ENCODE measurements at regions not wholly inside any gene's neighbourhood (a gene's known extent, or its start where the extent isn't known, plus 50 kb on each side); places are given as distances from the start of the nearest gene placed in this dataset.

DNA sequence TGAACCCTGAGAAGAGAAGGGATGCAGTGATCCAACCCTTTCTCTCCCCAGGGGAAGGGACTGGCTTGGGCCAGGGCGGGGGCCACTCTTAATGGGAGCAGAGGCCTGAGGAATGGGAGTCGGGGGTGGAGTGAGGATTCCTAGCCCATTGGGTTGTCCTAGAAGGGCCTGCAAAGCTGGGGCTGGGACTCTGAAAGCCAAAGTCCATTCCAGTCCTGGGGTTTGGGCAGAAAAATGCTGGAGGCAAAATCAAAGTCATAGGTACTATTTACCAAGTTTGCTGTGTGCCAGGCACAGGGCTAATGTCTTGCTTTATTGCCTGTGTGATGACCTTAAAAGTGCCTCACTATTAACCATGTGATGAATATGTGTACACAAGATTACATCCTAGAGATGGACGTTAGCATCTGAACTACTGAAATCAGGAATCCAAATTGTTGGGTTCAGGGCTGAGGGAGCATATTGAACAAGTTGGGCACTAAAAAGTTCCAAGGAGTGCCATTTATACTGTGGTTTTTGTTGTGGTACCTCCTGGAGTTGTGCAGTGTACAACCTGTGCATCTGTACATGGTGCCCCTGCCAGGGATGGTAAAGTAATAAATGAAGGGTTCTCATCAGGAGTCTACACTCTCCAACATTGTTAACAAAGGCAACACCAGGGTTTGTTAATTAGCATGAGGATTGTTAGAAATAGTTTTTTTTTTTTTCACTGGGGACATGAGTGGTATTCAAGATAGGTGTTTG lies 84.4 kb upstream of the NKD1 start:
- TF ChIP-seq, protein P1, sequence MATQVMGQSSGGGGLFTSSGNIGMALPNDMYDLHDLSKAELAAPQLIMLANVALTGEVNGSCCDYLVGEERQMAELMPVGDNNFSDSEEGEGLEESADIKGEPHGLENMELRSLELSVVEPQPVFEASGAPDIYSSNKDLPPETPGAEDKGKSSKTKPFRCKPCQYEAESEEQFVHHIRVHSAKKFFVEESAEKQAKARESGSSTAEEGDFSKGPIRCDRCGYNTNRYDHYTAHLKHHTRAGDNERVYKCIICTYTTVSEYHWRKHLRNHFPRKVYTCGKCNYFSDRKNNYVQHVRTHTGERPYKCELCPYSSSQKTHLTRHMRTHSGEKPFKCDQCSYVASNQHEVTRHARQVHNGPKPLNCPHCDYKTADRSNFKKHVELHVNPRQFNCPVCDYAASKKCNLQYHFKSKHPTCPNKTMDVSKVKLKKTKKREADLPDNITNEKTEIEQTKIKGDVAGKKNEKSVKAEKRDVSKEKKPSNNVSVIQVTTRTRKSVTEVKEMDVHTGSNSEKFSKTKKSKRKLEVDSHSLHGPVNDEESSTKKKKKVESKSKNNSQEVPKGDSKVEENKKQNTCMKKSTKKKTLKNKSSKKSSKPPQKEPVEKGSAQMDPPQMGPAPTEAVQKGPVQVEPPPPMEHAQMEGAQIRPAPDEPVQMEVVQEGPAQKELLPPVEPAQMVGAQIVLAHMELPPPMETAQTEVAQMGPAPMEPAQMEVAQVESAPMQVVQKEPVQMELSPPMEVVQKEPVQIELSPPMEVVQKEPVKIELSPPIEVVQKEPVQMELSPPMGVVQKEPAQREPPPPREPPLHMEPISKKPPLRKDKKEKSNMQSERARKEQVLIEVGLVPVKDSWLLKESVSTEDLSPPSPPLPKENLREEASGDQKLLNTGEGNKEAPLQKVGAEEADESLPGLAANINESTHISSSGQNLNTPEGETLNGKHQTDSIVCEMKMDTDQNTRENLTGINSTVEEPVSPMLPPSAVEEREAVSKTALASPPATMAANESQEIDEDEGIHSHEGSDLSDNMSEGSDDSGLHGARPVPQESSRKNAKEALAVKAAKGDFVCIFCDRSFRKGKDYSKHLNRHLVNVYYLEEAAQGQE (IDR thresholded peaks at IDR 0.05; ENCODE audit: unreplicated experiment), result no peak
- TF ChIP-seq STAT1 (IDR thresholded peaks at IDR 0.05; ENCODE audit: unreplicated experiment) (no peak), EZH2 (IDR thresholded peaks at IDR 0.05; ENCODE audit: low read depth, unreplicated experiment) (no peak), CREB1 (CRISPR knock-in tag; IDR thresholded peaks at IDR 0.05; ENCODE audit: low read depth) (no peak), ZNF114 (CRISPR knock-in tag; IDR thresholded peaks at IDR 0.05) (no peak), POLR2AphosphoS5 (IDR thresholded peaks at IDR 0.05; ENCODE audit: low read depth) (no peak), EZH2phosphoT487 (IDR thresholded peaks at IDR 0.05; ENCODE audit: unreplicated experiment) (no peak), NANOG (IDR thresholded peaks at IDR 0.05; ENCODE audit: borderline replicate concordance) (no peak)
- TF ChIP-seq, protein P2, sequence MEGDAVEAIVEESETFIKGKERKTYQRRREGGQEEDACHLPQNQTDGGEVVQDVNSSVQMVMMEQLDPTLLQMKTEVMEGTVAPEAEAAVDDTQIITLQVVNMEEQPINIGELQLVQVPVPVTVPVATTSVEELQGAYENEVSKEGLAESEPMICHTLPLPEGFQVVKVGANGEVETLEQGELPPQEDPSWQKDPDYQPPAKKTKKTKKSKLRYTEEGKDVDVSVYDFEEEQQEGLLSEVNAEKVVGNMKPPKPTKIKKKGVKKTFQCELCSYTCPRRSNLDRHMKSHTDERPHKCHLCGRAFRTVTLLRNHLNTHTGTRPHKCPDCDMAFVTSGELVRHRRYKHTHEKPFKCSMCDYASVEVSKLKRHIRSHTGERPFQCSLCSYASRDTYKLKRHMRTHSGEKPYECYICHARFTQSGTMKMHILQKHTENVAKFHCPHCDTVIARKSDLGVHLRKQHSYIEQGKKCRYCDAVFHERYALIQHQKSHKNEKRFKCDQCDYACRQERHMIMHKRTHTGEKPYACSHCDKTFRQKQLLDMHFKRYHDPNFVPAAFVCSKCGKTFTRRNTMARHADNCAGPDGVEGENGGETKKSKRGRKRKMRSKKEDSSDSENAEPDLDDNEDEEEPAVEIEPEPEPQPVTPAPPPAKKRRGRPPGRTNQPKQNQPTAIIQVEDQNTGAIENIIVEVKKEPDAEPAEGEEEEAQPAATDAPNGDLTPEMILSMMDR (conservative IDR thresholded peaks at IDR 0.05; ENCODE audit: low read depth in 2 of 2), result no peak

Data from GM23338 (cell line).